NT2/D1 (cell line): ENCODE measurements at regions not wholly inside any gene's neighbourhood (a gene's known extent, or its start where the extent isn't known, plus 50 kb on each side); places are given as distances from the start of the nearest gene placed in this dataset.

Experiments used
- DNase-seq: peaks from one replicate; pipeline ENCODE4 v3.0.0-alpha.2; 2011; ENCODE audit warnings: low read depth, low spot score
- H3K27me3 ChIP-seq: 2 replicates; pipeline ENCODE4 v1.6.0; 2011; ENCODE audit warnings: mild to moderate bottlenecking; ENCODE audit not compliant: insufficient read length, insufficient read depth
- H3K36me3 ChIP-seq: 2 replicates; pipeline ENCODE4 v1.6.1; 2011; ENCODE audit warnings: mild to moderate bottlenecking, low read length, mixed read lengths; ENCODE audit not compliant: insufficient read depth, insufficient read length
- H3K4me1 ChIP-seq: 2 replicates; pipeline ENCODE4 v1.5.1; 2011; ENCODE audit not compliant: insufficient read depth, insufficient read length
- H3K4me3 ChIP-seq: 2 replicates; pipeline ENCODE4 v1.5.1; 2011; ENCODE audit warnings: low read depth; ENCODE audit not compliant: insufficient read length
- H3K9ac ChIP-seq: 2 replicates; pipeline ENCODE4 v1.6.0; 2011; ENCODE audit warnings: low read depth; ENCODE audit not compliant: insufficient read length
- H3K9me3 ChIP-seq: 2 replicates; pipeline ENCODE4 v1.5.1; 2011; ENCODE audit warnings: mild to moderate bottlenecking, low read length; ENCODE audit not compliant: insufficient read depth
- SUZ12 ChIP-seq: IDR thresholded peaks from 2 replicates; pipeline ENCODE4 v1.6.1; 2011; ENCODE audit not compliant: insufficient read length, insufficient read depth; ENCODE audit errors: extremely low read depth
- YY1 ChIP-seq: IDR thresholded peaks from 2 replicates; pipeline ENCODE4 v1.6.1; 2011; ENCODE audit not compliant: insufficient read length, insufficient read depth
- ZNF274 ChIP-seq: IDR thresholded peaks from 2 replicates; pipeline ENCODE4 v1.6.1; 2011; ENCODE audit warnings: mild to moderate bottlenecking, low read depth, low read length

- no peaks in the 10 kb centered on the region for H3K27me3 ChIP-seq
- no peaks in the 10 kb centered on the region for H3K36me3 ChIP-seq
- TF ChIP-seq ZNF274 (no peak), SUZ12 (no peak), YY1 (no peak)
- H3K4me3 ChIP-seq = no peak overlapping the region
- no peak overlapping the region for H3K9ac ChIP-seq
- no peak for DNase-seq
- H3K4me1 ChIP-seq = no peaks in the 10 kb centered on the region
- no peaks in the 10 kb centered on the region for H3K9me3 ChIP-seq
These were observed 94.9 kb upstream of the AADACL2 start for GRCh38 chr3:151638555-151639417.

DNA sequence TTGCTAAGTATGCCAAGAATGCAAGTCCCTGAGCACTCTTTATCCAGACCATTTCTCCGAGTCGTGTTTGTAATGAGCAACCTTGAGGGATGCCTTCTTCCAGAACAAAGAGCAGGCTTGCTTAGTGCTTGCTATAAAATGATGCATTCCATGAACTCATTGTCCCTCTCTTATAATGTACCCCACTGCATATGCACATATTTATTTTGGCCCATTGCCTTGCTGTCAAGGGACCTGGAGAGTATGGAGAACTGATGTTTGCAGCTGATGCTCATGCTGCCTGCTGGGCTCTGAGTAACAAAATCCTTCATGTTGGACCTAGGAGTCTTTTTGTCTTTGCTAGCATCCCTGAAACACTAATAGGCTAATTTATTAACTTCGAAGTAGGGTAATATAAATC, 97.8 kb upstream of the AADACL2 start:
- Histone ChIP-seq H3K4me3 (no peak overlapping the region), H3K4me1 (no peaks in the 10 kb centered on the region), H3K36me3 (no peaks in the 10 kb centered on the region), H3K27me3 (no peaks in the 10 kb centered on the region), H3K9ac (no peak overlapping the region), H3K9me3 (no peaks in the 10 kb centered on the region)
- TF ChIP-seq YY1 (no peak), SUZ12 (no peak), ZNF274 (no peak)
- DNase-seq = no peak

DNA sequence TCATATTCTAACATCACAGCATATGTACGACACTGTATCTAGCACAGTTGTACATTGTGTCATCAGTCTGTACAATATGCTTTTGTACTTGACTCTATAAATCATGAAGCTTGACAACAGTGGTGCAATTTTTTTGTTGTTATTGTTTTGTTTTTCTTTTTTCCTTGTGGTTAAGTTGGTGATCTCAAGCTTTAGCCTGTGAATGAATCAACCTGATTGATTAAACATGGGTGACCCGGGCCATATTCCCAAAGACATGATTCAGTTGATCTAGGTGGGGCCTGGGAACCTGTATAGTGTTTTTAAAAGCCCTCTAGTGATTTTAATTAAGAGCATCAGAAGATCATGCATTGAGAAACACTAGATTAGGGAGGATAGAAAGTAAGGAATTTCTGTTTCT, 101.8 kb upstream of the AADACL2 start:
- Histone ChIP-seq H3K9ac (no peak overlapping the region), H3K36me3 (no peaks in the 10 kb centered on the region), H3K4me1 (no peaks in the 10 kb centered on the region), H3K9me3 (no peaks in the 10 kb centered on the region), H3K27me3 (no peaks in the 10 kb centered on the region), H3K4me3 (no peak overlapping the region)
- no peak for DNase-seq
- TF ChIP-seq SUZ12 (no peak), YY1 (no peak), ZNF274 (no peak)

DNA sequence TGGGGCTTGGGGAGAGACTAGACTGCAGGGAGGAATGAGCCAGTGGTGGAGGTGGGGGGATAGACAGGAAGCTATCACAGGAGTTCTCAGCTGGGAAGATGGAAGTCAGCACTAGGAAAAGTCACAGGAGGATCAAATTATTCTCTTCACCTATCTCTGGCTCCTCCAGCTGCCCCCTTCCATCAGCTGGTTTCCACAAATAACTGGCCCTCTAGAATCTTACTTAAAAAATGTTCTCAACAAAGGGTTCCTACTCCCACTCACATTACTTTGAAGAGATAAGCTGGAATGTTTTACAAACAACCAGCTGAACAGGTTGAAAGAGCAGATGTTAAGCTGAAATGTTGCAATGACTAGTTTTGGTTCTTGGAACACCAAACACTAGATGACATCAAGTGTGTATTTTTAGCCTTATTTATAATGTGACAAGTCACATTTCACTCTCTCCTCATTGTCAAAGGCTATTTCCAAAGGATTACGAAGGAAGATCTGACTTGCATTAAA, 102.7 kb upstream of the AADACL2 start:
- Histone ChIP-seq H3K9me3 (no peaks in the 10 kb centered on the region), H3K4me1 (no peaks in the 10 kb centered on the region), H3K9ac (no peak overlapping the region), H3K36me3 (no peaks in the 10 kb centered on the region), H3K4me3 (no peak overlapping the region), H3K27me3 (no peaks in the 10 kb centered on the region)
- TF ChIP-seq SUZ12 (no peak), YY1 (no peak), ZNF274 (no peak)
- DNase-seq = no peak

- DNase-seq = no peak
- Histone ChIP-seq H3K9ac (no peak overlapping the region), H3K36me3 (no peaks in the 10 kb centered on the region), H3K4me3 (no peak overlapping the region), H3K4me1 (no peaks in the 10 kb centered on the region), H3K27me3 (no peaks in the 10 kb centered on the region), H3K9me3 (no peaks in the 10 kb centered on the region)
- TF ChIP-seq YY1 (no peak), SUZ12 (no peak), ZNF274 (no peak)
These were observed 103.7 kb upstream of the AADACL2 start for GRCh38 chr3:151630035-151630434.

GRCh38 chr3:151625586-151625985, 108.1 kb upstream of the AADACL2 start:
- no peaks in the 10 kb centered on the region for H3K9me3 ChIP-seq
- H3K4me3 ChIP-seq = no peak overlapping the region
- no peak for TF ChIP-seq SUZ12
- no peak for TF ChIP-seq YY1
- TF ChIP-seq ZNF274 = no peak
- H3K36me3 ChIP-seq = no peaks in the 10 kb centered on the region
- no peaks in the 10 kb centered on the region for H3K27me3 ChIP-seq
- H3K9ac ChIP-seq = no peak overlapping the region
- DNase-seq = no peak
- H3K4me1 ChIP-seq = no peaks in the 10 kb centered on the region

- Histone ChIP-seq H3K4me3 (no peak overlapping the region), H3K9ac (no peak overlapping the region), H3K4me1 (no peaks in the 10 kb centered on the region), H3K27me3 (no peaks in the 10 kb centered on the region), H3K9me3 (no peaks in the 10 kb centered on the region), H3K36me3 (no peaks in the 10 kb centered on the region)
- TF ChIP-seq SUZ12 (no peak), YY1 (no peak), ZNF274 (no peak)
- no peak for DNase-seq
These were observed 108.6 kb upstream of the AADACL2 start for GRCh38 chr3:151625086-151625485.
